Epithelial cell of proximal tubule (primary cell): ENCODE measurements at regions not wholly inside any gene's neighbourhood (a gene's known extent, or its start where the extent isn't known, plus 50 kb on each side); places are given as distances from the start of the nearest gene placed in this dataset.

Experiments used
- DNase-seq: peaks from one replicate; pipeline ENCODE4 v3.0.0-alpha.2; 2011; ENCODE audit warnings: low read depth
- H3K4me3 ChIP-seq: 2 replicates; pipeline ENCODE4 v1.5.1; 2011; ENCODE audit warnings: low read depth, mild to moderate bottlenecking, low read length
- CTCF ChIP-seq: conservative IDR thresholded peaks from 2 replicates; pipeline ENCODE4 v1.5.1; 2012; ENCODE audit warnings: low read depth, mild to moderate bottlenecking, low read length

GRCh38 chr2:53517406-53517805 lies 250.2 kb upstream of the CHAC2 start:
- no peak for DNase-seq
- no peak for TF ChIP-seq CTCF
- no peak overlapping the region for H3K4me3 ChIP-seq

GRCh38 chr2:53516650-53517049 lies 251.0 kb upstream of the CHAC2 start:
- no peak overlapping the region for H3K4me3 ChIP-seq
- TF ChIP-seq CTCF = no peak
- no peak for DNase-seq

- no peak for DNase-seq
- peak; percentile 17 for TF ChIP-seq CTCF
- H3K4me3 ChIP-seq = no peak overlapping the region
Observed at GRCh38 chr2:53515435-53516332, 251.9 kb upstream of the CHAC2 start.

- TF ChIP-seq CTCF = no peak
- H3K4me3 ChIP-seq = no peak overlapping the region
- DNase-seq = no peak
Observed at GRCh38 chr2:53513167-53513666, 254.4 kb upstream of the CHAC2 start.

GRCh38 chr2:53512071-53512826 lies 255.4 kb upstream of the CHAC2 start:
- no peak for TF ChIP-seq CTCF
- no peak for DNase-seq
- H3K4me3 ChIP-seq = no peak overlapping the region

GRCh38 chr2:53511549-53511948 lies 256.1 kb upstream of the CHAC2 start:
- DNase-seq = no peak
- no peak overlapping the region for H3K4me3 ChIP-seq
- TF ChIP-seq CTCF = no peak
